Activated CD8-positive, alpha-beta memory T cell treated with anti-CD3 and anti-CD28 coated beads, Interleukin-2, amount 50 U/mL, for 1 hour (primary cell): ENCODE measurements at regions not wholly inside any gene's neighbourhood (a gene's known extent, or its start where the extent isn't known, plus 50 kb on each side); places are given as distances from the start of the nearest gene placed in this dataset.
"Not testable (repeated sequence)": the region's sequence is repeated elsewhere in the genome, so short reads cannot be mapped to it uniquely, and the experiment has no call there.

Experiments
- DNase-seq: peaks from one replicate; pipeline ENCODE4 v3.0.0-alpha.2; 2020; ENCODE audit errors: extremely low read depth

GRCh38 chr3:94596887-94597566 is 534.2 kb downstream of the NSUN3 start:
- DNase-seq, result no peak

- no peak for DNase-seq
Measured at GRCh38 chr3:94607778-94608177, 544.9 kb downstream of the NSUN3 start.

- no peak for DNase-seq
Measured at GRCh38 chr3:94609908-94610307, 547.0 kb downstream of the NSUN3 start.

- no peak for DNase-seq
Measured at GRCh38 chr3:94611596-94611995, 548.7 kb downstream of the NSUN3 start.

GRCh38 chr3:94612631-94613030 is 549.8 kb downstream of the NSUN3 start:
- no peak for DNase-seq

GRCh38 chr3:94614192-94614591 is 551.3 kb downstream of the NSUN3 start:
- no peak for DNase-seq

- DNase-seq, result no peak
Measured at GRCh38 chr3:94615275-94616065, 552.6 kb downstream of the NSUN3 start.

- DNase-seq, result no peak
Measured at GRCh38 chr3:94616833-94617232, 554.0 kb downstream of the NSUN3 start.

- no peak for DNase-seq
Measured at GRCh38 chr3:94617312-94617711, 554.5 kb downstream of the NSUN3 start.

GRCh38 chr3:94619643-94620042 is 556.8 kb downstream of the NSUN3 start:
- no peak for DNase-seq

GRCh38 chr3:94626573-94626972 is 563.7 kb downstream of the NSUN3 start:
- no peak for DNase-seq

- no peak for DNase-seq
Measured at GRCh38 chr3:94627689-94628088, 564.8 kb downstream of the NSUN3 start.

GRCh38 chr3:94643400-94643799 is 580.5 kb downstream of the NSUN3 start:
- no peak for DNase-seq

GRCh38 chr3:94645790-94646189 is 582.9 kb downstream of the NSUN3 start:
- DNase-seq, result no peak

GRCh38 chr3:94647131-94647530 is 584.3 kb downstream of the NSUN3 start:
- no peak for DNase-seq

- not testable (repeated sequence) for DNase-seq
Measured at GRCh38 chr3:94648270-94649180, 585.7 kb downstream of the NSUN3 start.

GRCh38 chr3:94654096-94654495 is 591.2 kb downstream of the NSUN3 start:
- no peak for DNase-seq

- DNase-seq, result no peak
Measured at GRCh38 chr3:94665922-94666321, 603.1 kb downstream of the NSUN3 start.

- no peak for DNase-seq
Measured at GRCh38 chr3:94671078-94671477, 608.2 kb downstream of the NSUN3 start.

- DNase-seq, result no peak
Measured at GRCh38 chr3:94673876-94674275, 611.0 kb downstream of the NSUN3 start.

- DNase-seq, result no peak
Measured at GRCh38 chr3:94686208-94686607, 623.3 kb downstream of the NSUN3 start.

- no peak for DNase-seq
Measured at GRCh38 chr3:94693997-94694640, 631.3 kb downstream of the NSUN3 start.
